Activated CD4-positive, alpha-beta T cell treated with anti-CD3 and anti-CD28 coated beads, Interleukin-2, amount 10 ng/mL, durations not matched to agents 24 days and 14 days (primary cell): ENCODE measurements at regions not wholly inside any gene's neighbourhood (a gene's known extent, or its start where the extent isn't known, plus 50 kb on each side); places are given as distances from the start of the nearest gene placed in this dataset.

ENCODE experiments used
- DNase-seq: peaks from one replicate; pipeline ENCODE4 v3.0.0; 2022
- H3K27ac Mint-ChIP-seq: one replicate; pipeline ENCODE4 v1.8.0; 2022; ENCODE audit warnings: mild to moderate bottlenecking, mixed read lengths
- H3K27me3 Mint-ChIP-seq: one replicate; pipeline ENCODE4 v1.8.0; 2022; ENCODE audit warnings: mixed read lengths
- H3K36me3 Mint-ChIP-seq: one replicate; pipeline ENCODE4 v1.8.0; 2022; ENCODE audit warnings: low read depth, mild to moderate bottlenecking, mixed read lengths
- H3K4me1 Mint-ChIP-seq: one replicate; pipeline ENCODE4 v1.8.0; 2021; ENCODE audit warnings: mixed read lengths
- H3K4me3 Mint-ChIP-seq: one replicate; pipeline ENCODE4 v1.8.0; 2022; ENCODE audit warnings: mild to moderate bottlenecking, moderate library complexity, mixed read lengths
- H3K9me3 Mint-ChIP-seq: one replicate; pipeline ENCODE4 v1.8.0; 2021; ENCODE audit warnings: mixed read lengths
- intact Hi-C: fragments of 100-400 bp; cut with micrococcal nuclease; formaldehyde crosslinking; loops from one replicate; pipeline ENCODE4 v1.15.1; 2023

- Mint-ChIP-seq H3K36me3 (no peaks in the 10 kb centered on the region), H3K27ac (no peak overlapping the region), H3K4me1 (peaks cover 18% of the 10 kb centered on the region), H3K27me3 (no peaks in the 10 kb centered on the region), H3K9me3 (peaks cover 3% of the 10 kb centered on the region), H3K4me3 (no peak overlapping the region)
- no peak for DNase-seq
- intact Hi-C loops, result loop anchor here (10.0 kb wide), 1 partner anchor 288 kb away; no protein-coding TSS in a partner anchor
These were observed 148.3 kb upstream of the IER5L start for GRCh38 chr9:129326061-129327005.

GRCh38 chr9:129324808-129325502, 146.9 kb upstream of the IER5L start:
- peaks cover 25% of the 10 kb centered on the region for H3K4me1 Mint-ChIP-seq
- no peaks in the 10 kb centered on the region for H3K36me3 Mint-ChIP-seq
- DNase-seq, result no peak

GRCh38 chr9:129323999-129324553, 146.0 kb upstream of the IER5L start:
- intact Hi-C loops, result loop anchor here (5.0 to 10.0 kb wide), 4 partner anchors 52 to 291 kb away; partner anchors contain the start of gene IER5L
- H3K27me3 Mint-ChIP-seq, result peaks cover 1% of the 10 kb centered on the region

More at GRCh38 chr9:129324808-129325502, 146.9 kb upstream of the IER5L start:
- intact Hi-C loops, result loop anchor here (5.0 to 10.0 kb wide), 4 partner anchors 53 to 290 kb away; partner anchors contain the start of gene IER5L
- Mint-ChIP-seq H3K27me3 (peaks cover 1% of the 10 kb centered on the region), H3K9me3 (no peaks in the 10 kb centered on the region), H3K27ac (no peak overlapping the region), H3K4me3 (no peak overlapping the region)

GRCh38 chr9:129323376-129323998, 145.4 kb upstream of the IER5L start:
- peaks cover 1% of the 10 kb centered on the region for H3K27me3 Mint-ChIP-seq
- no peaks in the 10 kb centered on the region for H3K36me3 Mint-ChIP-seq
- H3K9me3 Mint-ChIP-seq, result no peaks in the 10 kb centered on the region
- intact Hi-C loops, result loop anchor here (5.0 to 10.0 kb wide), 4 partner anchors 51 to 291 kb away; partner anchors contain the start of gene IER5L
- DNase-seq, result no peak
- no peak overlapping the region for H3K4me3 Mint-ChIP-seq
- peaks cover 18% of the 10 kb centered on the region for H3K4me1 Mint-ChIP-seq
- H3K27ac Mint-ChIP-seq, result no peak overlapping the region

More at GRCh38 chr9:129323999-129324553, 146.0 kb upstream of the IER5L start:
- Mint-ChIP-seq H3K36me3 (no peaks in the 10 kb centered on the region), H3K4me3 (no peak overlapping the region), H3K4me1 (peaks cover 24% of the 10 kb centered on the region), H3K9me3 (no peaks in the 10 kb centered on the region), H3K27ac (no peak overlapping the region)
- no peak for DNase-seq

DNA sequence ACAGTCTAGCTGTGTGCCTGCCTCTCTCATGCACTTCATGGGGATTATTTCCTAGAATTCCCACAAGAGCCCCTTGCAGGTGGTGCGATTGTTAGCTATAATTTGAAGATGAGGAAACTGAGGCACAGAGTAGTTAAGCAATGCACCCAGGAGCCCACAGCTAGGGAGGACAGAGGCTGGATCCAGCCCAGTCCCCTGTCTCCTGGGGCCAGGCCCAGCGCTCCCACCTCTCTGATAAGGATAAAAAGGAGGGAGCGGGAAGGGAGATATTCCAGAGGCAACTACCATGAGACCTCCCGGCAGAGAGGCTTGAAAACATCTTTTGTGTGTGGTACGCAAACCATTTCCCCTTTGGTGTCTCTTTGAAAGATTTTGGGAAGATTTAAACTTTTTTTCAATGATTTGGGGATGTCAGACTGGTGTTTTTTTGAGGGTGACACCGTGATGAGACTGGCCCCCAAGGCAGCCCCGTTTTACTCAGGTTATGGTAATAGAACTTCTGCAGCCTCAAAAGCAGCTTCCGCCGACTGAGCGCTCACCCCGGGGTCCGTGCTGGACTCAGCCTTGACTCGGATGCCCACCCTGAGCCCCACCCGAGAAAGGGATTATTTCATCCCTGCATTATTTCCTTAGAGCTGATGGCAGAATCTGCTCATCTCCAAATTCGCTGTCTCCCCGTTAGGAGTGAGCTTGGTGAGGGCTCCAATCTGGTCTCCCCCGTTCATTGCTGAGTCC, 144.7 kb upstream of the IER5L start:
- no peaks in the 10 kb centered on the region for H3K9me3 Mint-ChIP-seq

GRCh38 chr9:129322022-129322621, 144.1 kb upstream of the IER5L start:
- no peak overlapping the region for H3K27ac Mint-ChIP-seq
- H3K36me3 Mint-ChIP-seq, result no peaks in the 10 kb centered on the region
- no peak for DNase-seq
- no peak overlapping the region for H3K4me3 Mint-ChIP-seq
- peaks cover 1% of the 10 kb centered on the region for H3K27me3 Mint-ChIP-seq
- intact Hi-C loops, result loop anchor here (5.0 to 10.0 kb wide), 4 partner anchors 50 to 293 kb away; partner anchors contain the start of gene IER5L
- H3K4me1 Mint-ChIP-seq, result peaks cover 15% of the 10 kb centered on the region
- no peaks in the 10 kb centered on the region for H3K9me3 Mint-ChIP-seq

More for the DNA sequence above, 144.7 kb upstream of the IER5L start:
- peaks cover 1% of the 10 kb centered on the region for H3K27me3 Mint-ChIP-seq
- H3K27ac Mint-ChIP-seq, result no peak overlapping the region
- H3K36me3 Mint-ChIP-seq, result no peaks in the 10 kb centered on the region
- peaks cover 13% of the 10 kb centered on the region for H3K4me1 Mint-ChIP-seq
- H3K4me3 Mint-ChIP-seq, result no peak overlapping the region
- no peak for DNase-seq
- intact Hi-C loops, result loop anchor here (5.0 to 10.0 kb wide), 4 partner anchors 51 to 292 kb away; partner anchors contain the start of gene IER5L

GRCh38 chr9:129321286-129322021, 143.4 kb upstream of the IER5L start:
- peaks cover 15% of the 10 kb centered on the region for H3K4me1 Mint-ChIP-seq
- intact Hi-C loops, result loop anchor here (5.0 to 10.0 kb wide), 4 partner anchors 49 to 293 kb away; partner anchors contain the start of gene IER5L
- peak overlapping the region; percentile 20 for H3K27ac Mint-ChIP-seq
- peak overlapping the region; percentile 34 for H3K4me3 Mint-ChIP-seq
- DNase-seq, result no peak
- H3K9me3 Mint-ChIP-seq, result no peaks in the 10 kb centered on the region
- H3K36me3 Mint-ChIP-seq, result no peaks in the 10 kb centered on the region
- peaks cover 1% of the 10 kb centered on the region for H3K27me3 Mint-ChIP-seq

GRCh38 chr9:129320575-129321285, 142.7 kb upstream of the IER5L start:
- H3K36me3 Mint-ChIP-seq, result no peaks in the 10 kb centered on the region
- H3K4me1 Mint-ChIP-seq, result peaks cover 15% of the 10 kb centered on the region
- intact Hi-C loops, result loop anchor here (5.0 to 10.0 kb wide), 4 partner anchors 48 to 294 kb away; partner anchors contain the start of gene IER5L
- peak overlapping the region; percentile 89 for H3K27ac Mint-ChIP-seq
- H3K9me3 Mint-ChIP-seq, result no peaks in the 10 kb centered on the region
- peak overlapping the region; percentile 81 for H3K4me3 Mint-ChIP-seq
- peaks cover 1% of the 10 kb centered on the region for H3K27me3 Mint-ChIP-seq
- DNase-seq, result peak; percentile 87

GRCh38 chr9:129319938-129320481, 141.9 kb upstream of the IER5L start:
- H3K9me3 Mint-ChIP-seq, result no peaks in the 10 kb centered on the region
- no peak overlapping the region for H3K27ac Mint-ChIP-seq
- H3K4me1 Mint-ChIP-seq, result peaks cover 15% of the 10 kb centered on the region
- peak overlapping the region; percentile 81 for H3K4me3 Mint-ChIP-seq
- DNase-seq, result no peak
- H3K36me3 Mint-ChIP-seq, result no peaks in the 10 kb centered on the region
- H3K27me3 Mint-ChIP-seq, result peaks cover 1% of the 10 kb centered on the region
- intact Hi-C loops, result loop anchor here (5.0 to 10.0 kb wide), 4 partner anchors 48 to 295 kb away; partner anchors contain the start of gene IER5L

DNA sequence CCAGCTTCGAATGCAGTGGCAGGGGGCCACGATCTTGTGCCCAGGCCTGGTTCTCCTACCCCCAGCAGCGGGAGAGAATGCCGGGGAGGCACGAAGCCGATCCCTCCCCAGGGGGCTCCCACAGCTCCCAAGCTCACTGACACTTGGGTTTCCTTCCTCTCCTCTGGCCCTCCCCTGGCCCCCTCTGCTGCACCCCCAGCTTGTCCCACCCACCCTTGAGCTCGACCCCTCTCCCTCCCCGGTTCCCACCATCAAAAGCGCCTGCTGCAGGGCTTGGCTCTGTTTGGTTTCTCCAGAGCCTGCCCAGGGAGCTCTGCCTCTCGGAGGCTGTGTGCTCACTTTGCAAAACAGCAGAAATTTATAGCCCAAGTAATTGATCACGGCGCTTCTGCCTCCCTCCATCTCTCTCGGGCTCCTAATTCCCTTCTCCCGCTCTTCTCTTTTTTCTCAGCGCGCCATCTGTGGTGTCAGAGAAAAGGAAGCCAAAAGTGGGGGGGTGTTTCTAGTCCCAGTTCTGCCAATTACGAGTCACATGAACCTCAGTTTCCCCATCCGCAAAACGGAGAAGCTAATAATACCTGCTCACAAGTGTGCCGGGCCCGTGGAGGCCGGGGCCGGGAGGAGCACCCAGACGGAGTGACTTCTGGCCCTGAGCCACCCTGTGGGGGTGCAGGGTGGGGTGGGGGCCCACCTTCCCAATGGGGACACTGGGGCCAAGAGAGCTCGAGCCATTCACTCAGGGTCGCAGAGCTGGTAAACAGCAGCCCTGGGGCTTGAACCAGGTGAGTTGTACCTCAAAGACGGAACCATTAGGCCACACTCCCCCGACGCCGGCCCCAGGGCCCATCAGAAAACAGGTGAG, 141.2 kb upstream of the IER5L start:
- no peaks in the 10 kb centered on the region for H3K36me3 Mint-ChIP-seq
- H3K4me1 Mint-ChIP-seq, result peaks cover 15% of the 10 kb centered on the region
- no peaks in the 10 kb centered on the region for H3K9me3 Mint-ChIP-seq
- DNase-seq, result no peak
- H3K27me3 Mint-ChIP-seq, result peaks cover 1% of the 10 kb centered on the region
- intact Hi-C loops, result no loop called here
- no peak overlapping the region for H3K4me3 Mint-ChIP-seq
- H3K27ac Mint-ChIP-seq, result no peak overlapping the region
